HepG2 (cell line): ENCODE measurements at regions not wholly inside any gene's neighbourhood (a gene's known extent, or its start where the extent isn't known, plus 50 kb on each side); places are given as distances from the start of the nearest gene placed in this dataset.

ENCODE experiments used
- ATAC-seq: fragments of 200-7000 bp; cut with Tn5 transposase; 3 replicates; pipeline ENCODE4 v1.9.1; 2020; ENCODE audit warnings: mild to moderate bottlenecking, moderate library complexity
- BruUV-seq: library from RNA; stranded (reverse); fragments of 400-500 nt; replicated peaks from 2 replicates; lab custom pipeline; 2021; lab: Mats Ljungman, UMichigan
- CTCF ChIA-PET: fragments of 300-600 bp; formaldehyde crosslinking; extraction: SDS; loops from one replicate; lab custom pipeline; 2021; ENCODE audit warnings: low total read pairs, inconsistent platforms, low intra/inter-chr PET ratio; lab: Yijun Ruan, JAX
- POLR2A ChIA-PET: fragments of 350-600 bp; sonication (Branson Sonifier 250); formaldehyde crosslinking; loops from one replicate; lab custom pipeline; 2020; ENCODE audit warnings: antibody characterized with exemption, inconsistent platforms; lab: Yijun Ruan, JAX
- DNase-seq: peaks from one replicate; pipeline ENCODE4 v3.0.0-alpha.2; 2015; ENCODE audit warnings: low spot score
- FAIRE-seq: peaks from 3 replicates; lab custom pipeline; 2011; peaks lifted over from hg19 to GRCh38; lab: Jason Lieb, UNC
- H2AFZ ChIP-seq: one replicate; pipeline ENCODE4 v1.6.1; 2011; ENCODE audit warnings: low read length, inconsistent platforms
- H3K27ac ChIP-seq: fragments of 300-600 bp; 3 replicates; pipeline ENCODE4 v1.8.0; 2011; ENCODE audit warnings: mixed run types, mild to moderate bottlenecking, mixed read lengths, low read length, inconsistent platforms; ENCODE audit not compliant: insufficient read depth; ENCODE audit errors: extremely low read length
- H3K27me3 ChIP-seq, 2 experiments: fragments of 200-600 bp in 1 of 2; 2 replicates in 1 of 2; 3 replicates in 1 of 2; pipeline versions ENCODE4 v1.6.0 to v1.8.0; 2011; ENCODE audit warnings: low read length in 2 of 2, mild to moderate bottlenecking in 2 of 2, moderate library complexity in 2 of 2, inconsistent platforms in 1 of 2; ENCODE audit not compliant: insufficient read depth in 2 of 2, control insufficient read depth in 1 of 2
- H3K36me3 ChIP-seq, 2 experiments: fragments of 200-600 bp in 1 of 2; replicated peaks in 1 of 2; 2 replicates in 1 of 2; 3 replicates in 1 of 2; pipeline versions ENCODE4 v1.5.1 to v1.8.0; 2011; ENCODE audit warnings: low read length in 2 of 2, inconsistent platforms in 1 of 2; ENCODE audit not compliant: insufficient read depth in 2 of 2, control insufficient read depth in 1 of 2
- H3K4me1 ChIP-seq: 2 replicates; pipeline ENCODE4 v1.5.1; 2012; ENCODE audit warnings: low read length, inconsistent platforms; ENCODE audit not compliant: insufficient read depth
- H3K4me2 ChIP-seq: 2 replicates; pipeline ENCODE4 v1.6.0; 2011; ENCODE audit warnings: low read depth, low read length, inconsistent platforms
- H3K4me3 ChIP-seq, 3 experiments: fragments of 200-600 bp in 1 of 3; sonication (generic), shearing (Covaris generic) in 1 of 3; replicated peaks in 1 of 3; 2 replicates each; pipeline ENCODE4 v1.5.1; 2011 to 2016; ENCODE audit warnings: low read length in 3 of 3, inconsistent platforms in 2 of 3, low read depth in 2 of 3, mild to moderate bottlenecking in 2 of 3, control low read depth in 1 of 3, mixed read lengths in 1 of 3; ENCODE audit not compliant: insufficient read depth in 1 of 3
- H3K79me2 ChIP-seq: one replicate; pipeline ENCODE4 v1.6.1; 2011; ENCODE audit warnings: low read length, inconsistent platforms; ENCODE audit not compliant: insufficient read depth
- H3K9ac ChIP-seq: 2 replicates; pipeline ENCODE4 v1.6.0; 2011; ENCODE audit warnings: mild to moderate bottlenecking, low read depth, low read length, inconsistent platforms; ENCODE audit not compliant: insufficient read depth
- H3K9me3 ChIP-seq: 2 replicates; pipeline ENCODE4 v1.5.1; 2012; ENCODE audit warnings: mild to moderate bottlenecking, low read length
- H4K20me1 ChIP-seq: 2 replicates; pipeline ENCODE4 v1.6.0; 2011; ENCODE audit warnings: inconsistent platforms, mild to moderate bottlenecking, low read length, moderate library complexity; ENCODE audit not compliant: insufficient read depth
- CENPT ChIP-seq: sonication (generic); formaldehyde crosslinking; IDR thresholded peaks from 2 replicates; pipeline ENCODE4 v1.8.0; 2022; ENCODE audit warnings: low read depth, mild to moderate bottlenecking, moderate library complexity, missing genetic modification reagents
- EHMT2 ChIP-seq: fragments of 200-600 bp; sonication (generic); IDR thresholded peaks from 2 replicates; pipeline ENCODE4 v1.7.0; 2017; ENCODE audit warnings: antibody characterized with exemption, low read depth, low read length, borderline replicate concordance
- HNRNPUL1 ChIP-seq: fragments of 200-400 bp; formaldehyde crosslinking; IDR thresholded peaks from 2 replicates; pipeline ENCODE4 v1.6.1; 2017; ENCODE audit warnings: low read depth, mild to moderate bottlenecking, low read length, moderate library complexity
- MTA1 ChIP-seq: sonication (generic); formaldehyde crosslinking; IDR thresholded peaks from 2 replicates; pipeline ENCODE4 v1.4.0; 2020; ENCODE audit warnings: missing genetic modification reagents, mild to moderate bottlenecking, borderline replicate concordance
- NR1H2 ChIP-seq: sonication (generic); formaldehyde crosslinking; IDR thresholded peaks from 2 replicates; pipeline ENCODE4 v1.8.1; 2022; ENCODE audit warnings: low read depth, missing genetic modification reagents, borderline replicate concordance
- PCBP1 ChIP-seq: fragments of 200-400 bp; formaldehyde crosslinking; IDR thresholded peaks from 2 replicates; pipeline ENCODE4 v1.6.1; 2017; ENCODE audit warnings: mild to moderate bottlenecking, low read depth, low read length, borderline replicate concordance
- RAD21 ChIP-seq: fragments of 450-650 bp; formaldehyde crosslinking; IDR thresholded peaks from 2 replicates; pipeline ENCODE4 v1.5.0; 2020; ENCODE audit warnings: mild to moderate bottlenecking
- ZBTB7B ChIP-seq: sonication (generic); formaldehyde crosslinking; IDR thresholded peaks from 2 replicates; pipeline ENCODE4 v1.4.0; 2020; ENCODE audit warnings: missing genetic modification reagents
- ZBTB8A ChIP-seq: sonication (generic); formaldehyde crosslinking; IDR thresholded peaks from 2 replicates; pipeline ENCODE4 v1.4.0; 2020; ENCODE audit warnings: mild to moderate bottlenecking, low read depth, missing genetic modification reagents, borderline replicate concordance
- ZNF10 ChIP-seq: sonication (generic); formaldehyde crosslinking; IDR thresholded peaks from 2 replicates; pipeline ENCODE4 v1.4.0; 2020; ENCODE audit warnings: mild to moderate bottlenecking, low read depth, missing genetic modification reagents, borderline replicate concordance
- ZNF572 ChIP-seq: sonication (generic); formaldehyde crosslinking; IDR thresholded peaks from 2 replicates; pipeline ENCODE4 v1.5.1; 2020; ENCODE audit warnings: mild to moderate bottlenecking, missing genetic modification reagents
- WGBS: methylation state at CpG from one replicate; pipeline ENCODE4 v1.1.6; 2017; ENCODE audit warnings: low lambda C conversion rate; 5-methylcytosine and 5-hydroxymethylcytosine counted together
- in situ Hi-C: cut with HindIII; loops from 2 replicates; pipeline ENCODE4 v1.10.0; 2017; ENCODE audit warnings: low pct_unique_long_range_greater_than_20kb; ENCODE audit not compliant: extremely low pct_ligation_motif_present
- intact Hi-C: fragments of 100-400 bp; cut with micrococcal nuclease; formaldehyde crosslinking; loops from one replicate; pipeline ENCODE4 v1.10.0; 2022; ENCODE audit not compliant: unreplicated experiment
- TF ChIP-seq, protein P1 (sequence below): IDR thresholded peaks from 2 replicates; pipeline ENCODE4 v1.6.1; 2016; ENCODE audit warnings: missing biosample characterization, missing genetic modification reagents, low read depth
- TF ChIP-seq, protein P2 (sequence below): sonication (generic); formaldehyde crosslinking; IDR thresholded peaks from 2 replicates; pipeline ENCODE4 v1.8.1; 2023; ENCODE audit warnings: mild to moderate bottlenecking, missing genetic modification reagents, borderline replicate concordance
- TF ChIP-seq, protein P3 (sequence below): sonication (generic); formaldehyde crosslinking; IDR thresholded peaks from 2 replicates; pipeline ENCODE4 v1.4.0; 2020; ENCODE audit warnings: missing genetic modification reagents, borderline replicate concordance
- TF ChIP-seq, protein P4 (sequence below): conservative IDR thresholded peaks from 2 replicates; pipeline ENCODE4 v1.6.1; 2018; ENCODE audit warnings: missing genetic modification reagents

DNA sequence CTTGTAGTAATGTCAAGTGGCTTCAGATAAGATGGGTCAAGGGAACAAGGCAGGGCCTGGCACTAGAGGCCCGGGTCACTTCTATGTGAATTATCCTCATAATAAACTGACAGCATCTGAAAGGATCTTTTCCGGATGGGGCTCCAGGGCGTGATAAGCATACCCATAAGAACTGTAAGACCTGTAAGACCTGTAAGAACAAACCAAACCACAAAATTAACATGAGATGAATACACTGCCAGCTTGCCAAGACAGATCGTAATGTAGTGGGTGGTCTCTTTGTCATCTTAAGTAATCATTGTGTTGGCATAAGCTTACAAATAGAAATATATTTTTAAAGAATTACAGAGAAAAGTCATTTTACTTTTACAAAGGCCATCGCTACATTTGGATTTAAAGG lies 334.9 kb downstream of the RFPL4B start:
- BruUV-seq: no TSS peak
- Histone ChIP-seq H4K20me1 (no peaks in the 10 kb centered on the region), H3K4me2 (no peak overlapping the region), H3K4me3 (no peak overlapping the region), H2AFZ (no peak overlapping the region), H3K9ac (no peak overlapping the region), H3K27ac (no peak overlapping the region), H3K4me1 (no peaks in the 10 kb centered on the region), H3K27me3 (no peaks in the 10 kb centered on the region), H3K36me3 (no peaks in the 10 kb centered on the region), H3K79me2 (no peaks in the 10 kb centered on the region), H3K9me3 (no peaks in the 10 kb centered on the region)
- FAIRE-seq: no peak
- ATAC-seq: no peak
- 23% methylated on average over 5 of the region's 5 CpGs for WGBS
- in situ Hi-C loops: no loop called here
- TF ChIP-seq ZNF572 (no peak), PCBP1 (no peak), ZBTB8A (CRISPR knock-in tag) (no peak), CENPT (CRISPR knock-in tag) (no peak), EHMT2 (no peak)
- TF ChIP-seq, protein P1, sequence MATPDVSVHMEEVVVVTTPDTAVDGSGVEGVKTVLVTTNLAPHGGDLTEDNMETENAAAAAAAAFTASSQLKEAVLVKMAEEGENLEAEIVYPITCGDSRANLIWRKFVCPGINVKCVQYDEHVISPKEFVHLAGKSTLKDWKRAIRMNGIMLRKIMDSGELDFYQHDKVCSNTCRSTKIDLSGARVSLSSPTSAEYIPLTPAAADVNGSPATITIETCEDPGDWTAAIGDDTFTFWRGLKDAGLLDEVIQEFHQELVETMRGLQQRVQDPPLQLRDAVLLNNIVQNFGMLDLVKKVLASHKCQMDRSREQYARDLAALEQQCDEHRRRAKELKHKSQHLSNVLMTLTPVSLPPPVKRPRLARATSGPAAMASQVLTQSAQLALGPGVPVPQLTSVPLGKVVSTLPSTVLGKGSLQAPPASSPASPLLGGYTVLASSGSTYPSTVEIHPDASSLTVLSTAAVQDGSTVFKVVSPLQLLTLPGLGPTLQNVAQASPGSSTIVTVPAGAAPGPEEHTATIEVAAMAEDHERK: no peak
- ChIA-PET POLR2A (no interaction called here), CTCF (no interaction called here)
- intact Hi-C loops: no loop called here
- no peak for DNase-seq

DNA sequence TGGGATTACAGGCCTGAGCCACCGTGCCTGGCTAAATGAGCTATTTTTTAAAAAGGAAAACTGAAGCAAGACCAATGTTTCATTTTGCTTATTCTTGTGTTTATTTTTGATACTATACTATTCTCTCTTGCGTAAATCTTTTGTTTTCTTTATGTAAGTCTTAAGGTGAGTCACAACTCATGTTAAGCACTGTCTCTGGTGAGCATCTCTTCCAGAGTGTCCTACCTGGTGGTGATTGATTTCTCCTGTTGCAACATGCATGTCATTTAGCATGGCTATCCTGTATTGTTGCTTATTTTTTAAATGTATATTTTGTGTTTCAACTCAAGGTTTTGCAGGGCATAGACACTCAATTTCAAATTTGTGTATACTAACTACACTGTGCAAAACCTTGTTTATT lies 336.0 kb downstream of the RFPL4B start:
- Histone ChIP-seq H3K9me3 (no peaks in the 10 kb centered on the region), H3K79me2 (no peaks in the 10 kb centered on the region), H3K4me3 (no peak overlapping the region), H3K27ac (no peak overlapping the region), H3K27me3 (no peaks in the 10 kb centered on the region), H3K4me2 (no peak overlapping the region), H2AFZ (no peak overlapping the region), H4K20me1 (no peaks in the 10 kb centered on the region), H3K36me3 (no peaks in the 10 kb centered on the region), H3K4me1 (no peaks in the 10 kb centered on the region), H3K9ac (no peak overlapping the region)
- DNase-seq: no peak
- intact Hi-C loops: no loop called here
- 33% methylated on average over 2 of the region's 2 CpGs for WGBS
- in situ Hi-C loops: no loop called here
- POLR2A ChIA-PET: no interaction called here
- no TSS peak for BruUV-seq
- no peak for ATAC-seq
- CTCF ChIA-PET: no interaction called here
- FAIRE-seq: no peak
- TF ChIP-seq, protein P2, sequence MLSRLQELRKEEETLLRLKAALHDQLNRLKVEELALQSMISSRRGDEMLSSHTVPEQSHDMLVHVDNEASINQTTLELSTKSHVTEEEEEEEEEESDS (CRISPR knock-in tag): no peak
- TF ChIP-seq HNRNPUL1 (no peak), ZNF10 (CRISPR knock-in tag) (no peak), RAD21 (no peak), NR1H2 (CRISPR knock-in tag) (no peak), MTA1 (CRISPR knock-in tag) (no peak), ZBTB7B (CRISPR knock-in tag) (no peak)
- TF ChIP-seq, protein P3, sequence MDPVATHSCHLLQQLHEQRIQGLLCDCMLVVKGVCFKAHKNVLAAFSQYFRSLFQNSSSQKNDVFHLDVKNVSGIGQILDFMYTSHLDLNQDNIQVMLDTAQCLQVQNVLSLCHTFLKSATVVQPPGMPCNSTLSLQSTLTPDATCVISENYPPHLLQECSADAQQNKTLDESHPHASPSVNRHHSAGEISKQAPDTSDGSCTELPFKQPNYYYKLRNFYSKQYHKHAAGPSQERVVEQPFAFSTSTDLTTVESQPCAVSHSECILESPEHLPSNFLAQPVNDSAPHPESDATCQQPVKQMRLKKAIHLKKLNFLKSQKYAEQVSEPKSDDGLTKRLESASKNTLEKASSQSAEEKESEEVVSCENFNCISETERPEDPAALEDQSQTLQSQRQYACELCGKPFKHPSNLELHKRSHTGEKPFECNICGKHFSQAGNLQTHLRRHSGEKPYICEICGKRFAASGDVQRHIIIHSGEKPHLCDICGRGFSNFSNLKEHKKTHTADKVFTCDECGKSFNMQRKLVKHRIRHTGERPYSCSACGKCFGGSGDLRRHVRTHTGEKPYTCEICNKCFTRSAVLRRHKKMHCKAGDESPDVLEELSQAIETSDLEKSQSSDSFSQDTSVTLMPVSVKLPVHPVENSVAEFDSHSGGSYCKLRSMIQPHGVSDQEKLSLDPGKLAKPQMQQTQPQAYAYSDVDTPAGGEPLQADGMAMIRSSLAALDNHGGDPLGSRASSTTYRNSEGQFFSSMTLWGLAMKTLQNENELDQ: no peak
- TF ChIP-seq, protein P4, sequence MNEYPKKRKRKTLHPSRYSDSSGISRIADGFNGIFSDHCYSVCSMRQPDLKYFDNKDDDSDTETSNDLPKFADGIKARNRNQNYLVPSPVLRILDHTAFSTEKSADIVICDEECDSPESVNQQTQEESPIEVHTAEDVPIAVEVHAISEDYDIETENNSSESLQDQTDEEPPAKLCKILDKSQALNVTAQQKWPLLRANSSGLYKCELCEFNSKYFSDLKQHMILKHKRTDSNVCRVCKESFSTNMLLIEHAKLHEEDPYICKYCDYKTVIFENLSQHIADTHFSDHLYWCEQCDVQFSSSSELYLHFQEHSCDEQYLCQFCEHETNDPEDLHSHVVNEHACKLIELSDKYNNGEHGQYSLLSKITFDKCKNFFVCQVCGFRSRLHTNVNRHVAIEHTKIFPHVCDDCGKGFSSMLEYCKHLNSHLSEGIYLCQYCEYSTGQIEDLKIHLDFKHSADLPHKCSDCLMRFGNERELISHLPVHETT: no peak
